ENCODE measurements at regions not wholly inside any gene's neighbourhood (a gene's known extent, or its start where the extent isn't known, plus 50 kb on each side); places are given as distances from the start of the nearest gene placed in this dataset.

DNA sequence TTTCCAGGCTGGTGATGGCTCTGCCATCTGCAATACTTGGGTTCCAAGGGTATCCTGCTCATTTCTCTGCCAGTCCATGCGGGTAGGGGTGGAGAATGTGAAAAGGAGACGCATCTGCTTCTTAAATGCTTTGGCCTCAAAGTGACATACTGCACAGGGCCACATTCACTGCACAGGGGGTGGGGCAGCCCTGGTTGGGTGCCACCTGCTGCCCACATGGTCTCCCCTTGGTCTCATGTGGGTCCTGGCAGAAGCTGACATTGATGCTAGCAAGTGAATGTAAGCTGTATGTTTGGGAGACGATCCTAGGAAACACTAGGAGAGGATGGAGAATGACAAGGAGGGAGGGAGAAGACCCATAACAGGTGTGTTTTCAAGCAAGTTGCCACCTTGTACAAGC is 140.9 kb downstream of the EDN3 start:
- H3K27me3 ChIP-seq (replicated peaks; ENCODE audit: insufficient read depth), result no peaks in the 10 kb centered on the region
- H3K9me2 ChIP-seq (ENCODE audit: insufficient read depth), result no peaks in the 10 kb centered on the region
- H3K36me3 ChIP-seq (ENCODE audit: low read depth), result no peaks in the 10 kb centered on the region
- no peak overlapping the region for H3K27ac ChIP-seq
- no peak overlapping the region for H3K9ac ChIP-seq
- 20 to 22% methylated on average over 3 of the region's 3 CpGs for WGBS, 2 experiments (ENCODE audit: low coverage in 1 of 2, low lambda C conversion rate in 2 of 2, missing lambda C conversion rate in 2 of 2)
- in situ Hi-C loops (cut with MboI), result no loop called here
- H3K4me2 ChIP-seq (ENCODE audit: unreplicated experiment), result no peak overlapping the region
- H3K9me3 ChIP-seq (ENCODE audit: low read depth), result no peaks in the 10 kb centered on the region
- H3K4me1 ChIP-seq (ENCODE audit: insufficient read depth), result no peaks in the 10 kb centered on the region
- H3K4me3 ChIP-seq, result no peak overlapping the region
- no peak overlapping the region for H2AFZ ChIP-seq
- TF ChIP-seq EZH2 (IDR thresholded peaks at IDR 0.05; ENCODE audit: insufficient read depth, poor library complexity, severe bottlenecking), result no peak
- no peak for TF ChIP-seq EZH2phosphoT487 (IDR thresholded peaks at IDR 0.05; ENCODE audit: insufficient read depth, low read depth)
- no peaks in the 10 kb centered on the region for H3K79me2 ChIP-seq (ENCODE audit: insufficient read depth)
- no peak for DNase-seq
- no peaks in the 10 kb centered on the region for H4K20me1 ChIP-seq (ENCODE audit: insufficient read depth)
- H3F3A ChIP-seq (ENCODE audit: insufficient read depth), result no peaks in the 10 kb centered on the region

GRCh38 chr20:59441860-59442810 is 141.7 kb downstream of the EDN3 start:
- in situ Hi-C loops (cut with MboI), result no loop called here
- H3K27ac ChIP-seq, result no peak overlapping the region
- WGBS, 2 experiments (ENCODE audit: low coverage in 1 of 2, low lambda C conversion rate in 2 of 2, missing lambda C conversion rate in 2 of 2), result 54 to 58% methylated on average over 12 of the region's 12 CpGs

GRCh38 chr20:59443550-59443949 is 143.1 kb downstream of the EDN3 start:
- Histone ChIP-seq H3K9me3 (ENCODE audit: low read depth) (no peaks in the 10 kb centered on the region), H3F3A (ENCODE audit: insufficient read depth) (no peaks in the 10 kb centered on the region), H3K9me2 (ENCODE audit: insufficient read depth) (no peaks in the 10 kb centered on the region), H3K36me3 (ENCODE audit: low read depth) (no peaks in the 10 kb centered on the region), H3K27ac (no peak overlapping the region), H3K4me1 (ENCODE audit: insufficient read depth) (no peaks in the 10 kb centered on the region), H3K4me3 (no peak overlapping the region), H3K27me3 (replicated peaks; ENCODE audit: insufficient read depth) (peaks cover 7% of the 10 kb centered on the region; the same call in 1 of the 2 replicates), H4K20me1 (ENCODE audit: insufficient read depth) (no peaks in the 10 kb centered on the region), H2AFZ (no peak overlapping the region), H3K9ac (no peak overlapping the region), H3K4me2 (ENCODE audit: unreplicated experiment) (no peak overlapping the region), H3K79me2 (ENCODE audit: insufficient read depth) (no peaks in the 10 kb centered on the region)
- in situ Hi-C loops (cut with MboI), result no loop called here
- no peak for DNase-seq
- TF ChIP-seq EZH2phosphoT487 (IDR thresholded peaks at IDR 0.05; ENCODE audit: insufficient read depth, low read depth), result no peak
- no peak for TF ChIP-seq EZH2 (IDR thresholded peaks at IDR 0.05; ENCODE audit: insufficient read depth, poor library complexity, severe bottlenecking)
- WGBS, 2 experiments (ENCODE audit: low coverage in 1 of 2, low lambda C conversion rate in 2 of 2, missing lambda C conversion rate in 2 of 2), result 9 to 38% methylated on average over 1 of the region's 1 CpG

More at GRCh38 chr20:59441860-59442810, 141.7 kb downstream of the EDN3 start:
- no peaks in the 10 kb centered on the region for H3K9me2 ChIP-seq (ENCODE audit: insufficient read depth)
- H3K27me3 ChIP-seq (replicated peaks; ENCODE audit: insufficient read depth), result peaks cover 3% of the 10 kb centered on the region; the same call in 1 of the 2 replicates
- no peak overlapping the region for H3K9ac ChIP-seq
- no peak overlapping the region for H3K4me2 ChIP-seq (ENCODE audit: unreplicated experiment)
- DNase-seq, result no peak
- no peak overlapping the region for H2AFZ ChIP-seq
- H3K4me3 ChIP-seq, result no peak overlapping the region
- no peaks in the 10 kb centered on the region for H3K79me2 ChIP-seq (ENCODE audit: insufficient read depth)
- no peaks in the 10 kb centered on the region for H3K36me3 ChIP-seq (ENCODE audit: low read depth)
- H4K20me1 ChIP-seq (ENCODE audit: insufficient read depth), result no peaks in the 10 kb centered on the region
- TF ChIP-seq EZH2 (IDR thresholded peaks at IDR 0.05; ENCODE audit: insufficient read depth, poor library complexity, severe bottlenecking) (no peak), EZH2phosphoT487 (IDR thresholded peaks at IDR 0.05; ENCODE audit: insufficient read depth, low read depth) (no peak)
- no peaks in the 10 kb centered on the region for H3K9me3 ChIP-seq (ENCODE audit: low read depth)
- no peaks in the 10 kb centered on the region for H3F3A ChIP-seq (ENCODE audit: insufficient read depth)
- H3K4me1 ChIP-seq (ENCODE audit: insufficient read depth), result no peaks in the 10 kb centered on the region

DNA sequence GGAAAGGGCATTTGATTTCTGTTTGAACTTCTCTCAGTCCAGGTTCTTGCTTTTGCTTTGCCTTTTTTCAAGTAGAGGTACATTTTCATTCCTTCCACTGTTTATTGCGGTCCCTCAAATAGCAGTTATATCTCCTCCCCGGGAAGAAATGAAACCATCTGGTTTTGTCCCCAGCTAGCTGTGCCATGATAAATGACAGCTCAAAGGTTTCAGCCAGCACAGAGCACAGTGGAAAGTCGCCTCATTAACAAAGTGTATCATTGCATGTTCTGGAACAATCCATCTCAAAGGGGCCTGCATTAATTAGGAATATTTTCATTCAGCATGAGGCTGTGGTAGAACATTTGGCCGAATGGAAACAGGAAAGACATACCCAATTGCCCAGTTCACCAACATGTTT is 146.0 kb downstream of the EDN3 start:
- DNase-seq, result no peak
- Histone ChIP-seq H3K4me3 (no peak overlapping the region), H3K9ac (no peak overlapping the region), H3K36me3 (ENCODE audit: low read depth) (no peaks in the 10 kb centered on the region), H3F3A (ENCODE audit: insufficient read depth) (no peaks in the 10 kb centered on the region), H3K79me2 (ENCODE audit: insufficient read depth) (no peaks in the 10 kb centered on the region), H3K27me3 (replicated peaks; ENCODE audit: insufficient read depth) (peaks cover 7% of the 10 kb centered on the region), H3K4me1 (ENCODE audit: insufficient read depth) (no peaks in the 10 kb centered on the region), H3K4me2 (ENCODE audit: unreplicated experiment) (no peak overlapping the region), H3K9me3 (ENCODE audit: low read depth) (no peaks in the 10 kb centered on the region), H3K9me2 (ENCODE audit: insufficient read depth) (no peaks in the 10 kb centered on the region), H4K20me1 (ENCODE audit: insufficient read depth) (no peaks in the 10 kb centered on the region), H3K27ac (no peak overlapping the region), H2AFZ (no peak overlapping the region)
- TF ChIP-seq EZH2 (IDR thresholded peaks at IDR 0.05; ENCODE audit: insufficient read depth, poor library complexity, severe bottlenecking) (no peak), EZH2phosphoT487 (IDR thresholded peaks at IDR 0.05; ENCODE audit: insufficient read depth, low read depth) (no peak)
- WGBS, 2 experiments (ENCODE audit: low coverage in 1 of 2, low lambda C conversion rate in 2 of 2, missing lambda C conversion rate in 2 of 2), result 3 to 6% methylated on average over 4 of the region's 4 CpGs
- in situ Hi-C loops (cut with MboI), result no loop called here
